Muscle layer of colon (tissue), 2 donors: ENCODE measurements at regions not wholly inside any gene's neighbourhood (a gene's known extent, or its start where the extent isn't known, plus 50 kb on each side); places are given as distances from the start of the nearest gene placed in this dataset.

Experiments
- H3K27ac ChIP-seq: one replicate; pipeline ENCODE4 v1.7.0; 2013; ENCODE audit warnings: low read depth, mild to moderate bottlenecking, low read length, moderate library complexity
- H3K27me3 ChIP-seq, 2 donors: one replicate each; pipeline ENCODE4 v1.7.0; 2013; ENCODE audit warnings: low read length in 2 of 2, mild to moderate bottlenecking in 2 of 2; ENCODE audit not compliant: insufficient read depth in 2 of 2, control insufficient read depth in 1 of 2
- H3K36me3 ChIP-seq: one replicate; pipeline ENCODE4 v1.7.0; 2013; ENCODE audit warnings: mild to moderate bottlenecking, low read length; ENCODE audit not compliant: insufficient read depth
- H3K4me1 ChIP-seq: one replicate; pipeline ENCODE4 v1.7.0; 2013; ENCODE audit warnings: mild to moderate bottlenecking, low read length; ENCODE audit not compliant: insufficient read depth
- H3K4me3 ChIP-seq, 2 donors: one replicate each; pipeline ENCODE4 v1.7.0; 2013; ENCODE audit warnings: low read length in 2 of 2, low read depth in 1 of 2, mild to moderate bottlenecking in 1 of 2, moderate library complexity in 1 of 2
- H3K9ac ChIP-seq: one replicate; pipeline ENCODE4 v1.7.0; 2013; ENCODE audit warnings: low read length
- H3K9me3 ChIP-seq: one replicate; pipeline ENCODE4 v1.7.0; 2013; ENCODE audit warnings: mild to moderate bottlenecking, low read length
- donor health status: abdominal sarcoma.
- donor health status: Adenocarcinoma of cecum.

- H3K27me3 ChIP-seq = no peaks in the 10 kb centered on the region
- H3K4me1 ChIP-seq = peaks cover 9% of the 10 kb centered on the region
- H3K36me3 ChIP-seq = no peaks in the 10 kb centered on the region
- H3K4me3 ChIP-seq = no peak overlapping the region
- no peak overlapping the region for H3K27ac ChIP-seq
- H3K9ac ChIP-seq = no peak overlapping the region
- H3K9me3 ChIP-seq = no peaks in the 10 kb centered on the region
These were observed 99.6 kb downstream of the DYRK2 start for GRCh38 chr12:67747869-67748742.

GRCh38 chr12:67748743-67749040 lies 100.1 kb downstream of the DYRK2 start:
- H3K4me1 ChIP-seq = peaks cover 12% of the 10 kb centered on the region
- H3K9me3 ChIP-seq = no peaks in the 10 kb centered on the region
- H3K36me3 ChIP-seq = no peaks in the 10 kb centered on the region
- no peak overlapping the region for H3K9ac ChIP-seq
- H3K4me3 ChIP-seq = no peak overlapping the region
- H3K27ac ChIP-seq = no peak overlapping the region
- no peaks in the 10 kb centered on the region for H3K27me3 ChIP-seq

GRCh38 chr12:67750513-67751183 lies 102.1 kb downstream of the DYRK2 start:
- H3K4me1 ChIP-seq = peaks cover 32% of the 10 kb centered on the region
- no peak overlapping the region for H3K27ac ChIP-seq
- no peaks in the 10 kb centered on the region for H3K27me3 ChIP-seq
- no peak overlapping the region for H3K9ac ChIP-seq
- H3K36me3 ChIP-seq = no peaks in the 10 kb centered on the region
- H3K9me3 ChIP-seq = no peaks in the 10 kb centered on the region
- no peak overlapping the region for H3K4me3 ChIP-seq

- Histone ChIP-seq H3K4me3 (no peak overlapping the region), H3K27ac (peak overlapping the region; percentile 30), H3K27me3 (no peaks in the 10 kb centered on the region), H3K4me1 (peaks cover 32% of the 10 kb centered on the region), H3K9ac (no peak overlapping the region), H3K36me3 (no peaks in the 10 kb centered on the region), H3K9me3 (no peaks in the 10 kb centered on the region)
These were observed 102.9 kb downstream of the DYRK2 start for GRCh38 chr12:67751381-67751928.

- Histone ChIP-seq H3K36me3 (no peaks in the 10 kb centered on the region), H3K9me3 (no peaks in the 10 kb centered on the region), H3K27me3 (no peaks in the 10 kb centered on the region), H3K27ac (no peak overlapping the region), H3K9ac (no peak overlapping the region), H3K4me1 (peaks cover 32% of the 10 kb centered on the region), H3K4me3 (no peak overlapping the region)
These were observed 103.7 kb downstream of the DYRK2 start for GRCh38 chr12:67752226-67752732.

- H3K4me1 ChIP-seq = peaks cover 32% of the 10 kb centered on the region
- H3K27me3 ChIP-seq = no peaks in the 10 kb centered on the region
- no peaks in the 10 kb centered on the region for H3K9me3 ChIP-seq
- H3K27ac ChIP-seq = no peak overlapping the region
- no peak overlapping the region for H3K9ac ChIP-seq
- H3K36me3 ChIP-seq = no peaks in the 10 kb centered on the region
- peak overlapping the region in 1 of 2 donors; percentile 10 for H3K4me3 ChIP-seq
These were observed 106.6 kb downstream of the DYRK2 start for GRCh38 chr12:67754933-67755697.

- Histone ChIP-seq H3K27ac (no peak overlapping the region), H3K4me1 (peaks cover 24% of the 10 kb centered on the region), H3K27me3 (no peaks in the 10 kb centered on the region), H3K4me3 (no peak overlapping the region), H3K9ac (no peak overlapping the region), H3K36me3 (no peaks in the 10 kb centered on the region), H3K9me3 (no peaks in the 10 kb centered on the region)
These were observed 109.1 kb downstream of the DYRK2 start for GRCh38 chr12:67757651-67758050.

- no peaks in the 10 kb centered on the region for H3K27me3 ChIP-seq
These were observed 109.6 kb downstream of the DYRK2 start for GRCh38 chr12:67758119-67758518.

GRCh38 chr12:67758521-67758920 lies 110.0 kb downstream of the DYRK2 start:
- H3K9me3 ChIP-seq = no peaks in the 10 kb centered on the region
- H3K9ac ChIP-seq = no peak overlapping the region
- H3K27ac ChIP-seq = no peak overlapping the region
- no peak overlapping the region for H3K4me3 ChIP-seq
- no peaks in the 10 kb centered on the region for H3K36me3 ChIP-seq
- peaks cover 22% of the 10 kb centered on the region for H3K4me1 ChIP-seq
- H3K27me3 ChIP-seq = no peaks in the 10 kb centered on the region

More at GRCh38 chr12:67758119-67758518, 109.6 kb downstream of the DYRK2 start:
- no peaks in the 10 kb centered on the region for H3K36me3 ChIP-seq
- no peaks in the 10 kb centered on the region for H3K9me3 ChIP-seq
- no peak overlapping the region for H3K27ac ChIP-seq
- H3K4me1 ChIP-seq = peaks cover 24% of the 10 kb centered on the region
- H3K4me3 ChIP-seq = no peak overlapping the region
- H3K9ac ChIP-seq = no peak overlapping the region

- no peaks in the 10 kb centered on the region for H3K9me3 ChIP-seq
- no peaks in the 10 kb centered on the region for H3K36me3 ChIP-seq
- peaks cover 9% of the 10 kb centered on the region for H3K4me1 ChIP-seq
- H3K9ac ChIP-seq = no peak overlapping the region
- H3K27me3 ChIP-seq = no peaks in the 10 kb centered on the region
- H3K4me3 ChIP-seq = no peak overlapping the region
- no peak overlapping the region for H3K27ac ChIP-seq
These were observed 111.3 kb downstream of the DYRK2 start for GRCh38 chr12:67759829-67760228.
